CD4-positive, alpha-beta T cell (primary cell): ENCODE measurements at regions not wholly inside any gene's neighbourhood (a gene's known extent, or its start where the extent isn't known, plus 50 kb on each side); places are given as distances from the start of the nearest gene placed in this dataset.
A peak's percentile ranks its signal among the peaks of the same experiment; 100 is the strongest.

Source experiments
- ATAC-seq: fragments of 200-7000 bp; cut with Tn5 transposase; one replicate; pipeline ENCODE4 v1.10.0; 2022; ENCODE audit warnings: mild to moderate bottlenecking; ENCODE audit not compliant: poor library complexity
- CTCF ChIA-PET: fragments of 350-600 bp; sonication (Branson Sonifier 250); formaldehyde crosslinking; loops from one replicate; lab custom pipeline; 2021; ENCODE audit warnings: antibody characterized with exemption, inconsistent platforms; lab: Charles Lee
- POLR2A ChIA-PET: fragments of 350-600 bp; sonication (Branson Sonifier 250); formaldehyde crosslinking; loops from one replicate; lab custom pipeline; 2021; ENCODE audit warnings: antibody characterized with exemption, inconsistent platforms; lab: Charles Lee
- DNase-seq, 14 experiments: peaks; one replicate each; pipeline ENCODE4 v3.0.0-alpha.2; 2013 to 2020; ENCODE audit warnings: mixed read lengths in 2 of 14
- H3K27ac ChIP-seq, 2 donors: one replicate each; pipeline versions ENCODE4 v1.5.1 to v1.7.0; 2013; ENCODE audit warnings: low read length in 2 of 2, low read depth in 1 of 2, mild to moderate bottlenecking in 1 of 2
- H3K27me3 ChIP-seq, 2 experiments: 1 replicate in 1 of 2; 2 replicates in 1 of 2; pipeline versions ENCODE4 v1.6.1 to v1.7.0; 2013; ENCODE audit warnings: low read length in 2 of 2, control low read depth in 1 of 2, mild to moderate bottlenecking in 1 of 2, moderate library complexity in 1 of 2; ENCODE audit not compliant: insufficient read depth in 2 of 2, control insufficient read depth in 1 of 2
- H3K36me3 ChIP-seq: one replicate; pipeline ENCODE4 v1.6.1; 2013; ENCODE audit warnings: low read length, control low read depth; ENCODE audit not compliant: insufficient read depth
- H3K4me1 ChIP-seq: one replicate; pipeline ENCODE4 v1.6.1; 2013; ENCODE audit warnings: low read length, control low read depth; ENCODE audit not compliant: insufficient read depth
- H3K4me3 ChIP-seq: one replicate; pipeline ENCODE4 v1.5.1; 2013; ENCODE audit warnings: mild to moderate bottlenecking, low read length, moderate library complexity
- H3K9me3 ChIP-seq, 2 experiments: 1 replicate in 1 of 2; 2 replicates in 1 of 2; pipeline versions ENCODE4 v1.6.1 to v1.7.0; 2013; ENCODE audit warnings: low read length in 2 of 2, mild to moderate bottlenecking in 2 of 2, control low read depth in 1 of 2, moderate library complexity in 1 of 2; ENCODE audit not compliant: control insufficient read depth in 1 of 2, insufficient read depth in 1 of 2
- H3K27ac Mint-ChIP-seq: one replicate; pipeline ENCODE4 v1.8.0; 2020; ENCODE audit warnings: mixed read lengths
- H3K27me3 Mint-ChIP-seq: one replicate; pipeline ENCODE4 v1.8.0; 2021; ENCODE audit warnings: mixed read lengths
- H3K36me3 Mint-ChIP-seq: one replicate; pipeline ENCODE4 v1.8.0; 2021; ENCODE audit warnings: low read depth, mixed read lengths
- H3K4me1 Mint-ChIP-seq: one replicate; pipeline ENCODE4 v1.8.0; 2021; ENCODE audit warnings: low read depth, mixed read lengths
- H3K4me3 Mint-ChIP-seq: one replicate; pipeline ENCODE4 v1.8.0; 2020; ENCODE audit warnings: mild to moderate bottlenecking, mixed read lengths
- H3K9me3 Mint-ChIP-seq: one replicate; pipeline ENCODE4 v1.8.0; 2020; ENCODE audit warnings: mixed read lengths
- CTCF ChIP-seq: fragments of 200-600 bp; IDR thresholded peaks from one replicate; pipeline ENCODE4 v1.8.0; 2022; ENCODE audit warnings: antibody characterized with exemption, mild to moderate bottlenecking
- intact Hi-C, 2 experiments: fragments of 100-400 bp; cut with DNase I in 1 of 2; cut with micrococcal nuclease in 1 of 2; formaldehyde crosslinking; loops; one replicate each; pipeline versions ENCODE4 v1.15.1 to v1.9.0; 2023 to 2025; cut with DNase I, micrococcal nuclease

GRCh38 chr22:35475545-35475944, 65.1 kb upstream of the RASD2 start:
- H3K4me3 Mint-ChIP-seq: no peak overlapping the region
- H3K4me1 ChIP-seq: peaks cover 2% of the 10 kb centered on the region
- H3K36me3 ChIP-seq: no peaks in the 10 kb centered on the region
- no peak overlapping the region for H3K27ac ChIP-seq
- TF ChIP-seq CTCF: no peak
- DNase-seq: no peak
- no peaks in the 10 kb centered on the region for H3K9me3 Mint-ChIP-seq
- H3K4me3 ChIP-seq: no peak overlapping the region
- H3K4me1 Mint-ChIP-seq: no peaks in the 10 kb centered on the region
- H3K27ac Mint-ChIP-seq: no peak overlapping the region
- peaks cover 36% of the 10 kb centered on the region for H3K27me3 Mint-ChIP-seq
- peaks cover 2 to 8% of the 10 kb centered on the region in 2 experiments for H3K27me3 ChIP-seq
- H3K36me3 Mint-ChIP-seq: no peaks in the 10 kb centered on the region
- ChIA-PET CTCF (no interaction called here), POLR2A (no interaction called here)
- no peaks in the 10 kb centered on the region for H3K9me3 ChIP-seq
- no peak for ATAC-seq
- intact Hi-C loops: no loop called here

- POLR2A ChIA-PET: no interaction called here
- H3K36me3 ChIP-seq: no peaks in the 10 kb centered on the region
- Mint-ChIP-seq H3K36me3 (no peaks in the 10 kb centered on the region), H3K27ac (no peak overlapping the region), H3K4me3 (no peak overlapping the region), H3K27me3 (peaks cover 44% of the 10 kb centered on the region), H3K4me1 (no peaks in the 10 kb centered on the region), H3K9me3 (no peaks in the 10 kb centered on the region)
- TF ChIP-seq CTCF: no peak
- H3K27ac ChIP-seq: no peak overlapping the region
- CTCF ChIA-PET: no interaction called here
- no peak overlapping the region for H3K4me3 ChIP-seq
- peaks cover 2% of the 10 kb centered on the region for H3K4me1 ChIP-seq
- DNase-seq (no peak), ATAC-seq (no peak)
- H3K27me3 ChIP-seq: peaks cover 7 to 10% of the 10 kb centered on the region in 2 experiments
- no peaks in the 10 kb centered on the region for H3K9me3 ChIP-seq
- intact Hi-C loops: no loop called here
These were observed 64.3 kb upstream of the RASD2 start for GRCh38 chr22:35476341-35476740.

GRCh38 chr22:35477911-35478582, 62.6 kb upstream of the RASD2 start:
- no peak overlapping the region for H3K4me3 ChIP-seq
- peaks cover 7 to 10% of the 10 kb centered on the region in 2 experiments for H3K27me3 ChIP-seq
- CTCF ChIA-PET: no interaction called here
- H3K36me3 Mint-ChIP-seq: no peaks in the 10 kb centered on the region
- peaks cover 0 to 6% of the 10 kb centered on the region in 2 experiments for H3K9me3 ChIP-seq
- no peak overlapping the region for H3K27ac ChIP-seq
- POLR2A ChIA-PET: no interaction called here
- no peak overlapping the region for H3K27ac Mint-ChIP-seq
- peaks cover 45% of the 10 kb centered on the region for H3K27me3 Mint-ChIP-seq
- H3K36me3 ChIP-seq: no peaks in the 10 kb centered on the region
- H3K4me1 Mint-ChIP-seq: no peaks in the 10 kb centered on the region
- H3K4me1 ChIP-seq: peaks cover 2% of the 10 kb centered on the region
- DNase-seq (peak in 2 of 14 experiments; percentile 31 to 37), ATAC-seq (no peak)
- no peaks in the 10 kb centered on the region for H3K9me3 Mint-ChIP-seq
- no peak for TF ChIP-seq CTCF
- H3K4me3 Mint-ChIP-seq: no peak overlapping the region
- intact Hi-C loops: no loop called here
